ENCODE measurements at regions not wholly inside any gene's neighbourhood (a gene's known extent, or its start where the extent isn't known, plus 50 kb on each side); places are given as distances from the start of the nearest gene placed in this dataset.

DNA sequence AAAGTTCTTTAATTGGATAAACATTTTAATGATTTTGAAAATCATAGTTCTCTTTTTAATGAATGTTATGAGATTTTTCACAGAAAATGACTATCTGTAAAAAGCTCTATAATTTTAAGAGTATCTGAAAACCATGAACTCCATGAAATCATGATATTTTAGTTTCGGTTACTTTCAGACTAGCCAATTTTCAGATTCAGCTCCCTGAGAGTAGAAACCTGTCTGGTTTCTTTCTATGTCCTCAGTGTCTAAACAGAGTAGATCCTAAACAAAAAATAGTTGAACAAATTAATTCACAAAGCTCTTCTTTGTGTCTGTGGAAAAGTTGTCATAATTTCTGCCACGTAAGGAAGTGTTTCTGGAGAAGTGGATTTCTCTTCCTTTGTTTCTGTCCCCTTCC, 1247.7 kb downstream of the NSUN3 start:
- Histone ChIP-seq H3K4me2 (ENCODE audit: insufficient read depth in 1 of 2, low read depth in 2 of 2, low read length in 2 of 2) (no peak overlapping the region), H3K27ac (ENCODE audit: low read depth, low read length) (no peak overlapping the region), H2BK15ac (ENCODE audit: low read length) (no peak overlapping the region), H3K27me3 (replicated peaks in 1 of 4; ENCODE audit: control insufficient read depth in 3 of 4, extremely low read depth in 1 of 4, insufficient read depth in 3 of 4, low read length in 3 of 4) (no peaks in the 10 kb centered on the region), H3K23ac (ENCODE audit: insufficient read length) (no peak overlapping the region), H3K56ac (replicated peaks; ENCODE audit: insufficient read length, low read depth, low read length) (no peak overlapping the region), H3K79me2 (ENCODE audit: control insufficient read depth in 1 of 2, insufficient read depth in 2 of 2, low read length in 2 of 2) (no peaks in the 10 kb centered on the region), H3K18ac (ENCODE audit: extremely low read depth, low read length) (no peak overlapping the region), H4K20me1 (replicated peaks in 1 of 2; ENCODE audit: control insufficient read depth in 1 of 2, insufficient read depth in 2 of 2, low read length in 2 of 2) (no peaks in the 10 kb centered on the region), H3K14ac (ENCODE audit: insufficient read length) (no peak overlapping the region), H2BK12ac (ENCODE audit: low read depth, low read length) (no peak overlapping the region), H2BK20ac (ENCODE audit: low read length) (no peak overlapping the region), H4K8ac (ENCODE audit: extremely low read depth, insufficient read depth, low read length) (no peak overlapping the region), H3K9ac (replicated peaks in 1 of 4; ENCODE audit: extremely low read depth in 1 of 4, low read depth in 3 of 4, low read length in 3 of 4) (no peak overlapping the region), H4K91ac (replicated peaks; ENCODE audit: insufficient read length, low read length) (no peak overlapping the region), H3K36me3 (ENCODE audit: control insufficient read depth in 2 of 4, insufficient read depth in 4 of 4, low read length in 3 of 4) (no peaks in the 10 kb centered on the region), H4K5ac (ENCODE audit: insufficient read length, low read depth, low read length) (no peak overlapping the region), H2AK5ac (ENCODE audit: low read depth, low read length) (no peak overlapping the region), H3K79me1 (ENCODE audit: low read depth, low read length) (no peaks in the 10 kb centered on the region), H3K9me3 (ENCODE audit: insufficient read depth in 2 of 2, low read depth in 1 of 2, low read length in 1 of 2) (peaks cover 0 to 5% of the 10 kb centered on the region in 2 experiments; a peak in 1 of 4 replicates), H3K23me2 (ENCODE audit: low read depth, low read length) (no peaks in the 10 kb centered on the region), H2BK120ac (replicated peaks; ENCODE audit: low read depth, low read length) (no peak overlapping the region), H3K4me1 (replicated peaks in 1 of 4; ENCODE audit: control insufficient read depth in 3 of 4, insufficient read depth in 4 of 4, low read length in 3 of 4) (no peaks in the 10 kb centered on the region), H3K4me3 (ENCODE audit: extremely low read depth in 1 of 4, insufficient read depth in 2 of 4, low read depth in 3 of 4, low read length in 4 of 4) (no peak overlapping the region), H2AFZ (ENCODE audit: low read length) (no peak overlapping the region), H3K4ac (replicated peaks; ENCODE audit: insufficient read length, low read depth, low read length) (no peak overlapping the region), H2BK5ac (ENCODE audit: low read depth, low read length) (no peak overlapping the region)
- no peak for DNase-seq (ENCODE audit: low read depth in 1 of 2, low spot score in 2 of 2)
- CTCF ChIA-PET (ENCODE audit: partially characterized antibody), result no interaction called here
- TF ChIP-seq SRF (IDR thresholded peaks at IDR 0.05; ENCODE audit: low read depth, low read length) (no peak), HDAC6 (IDR thresholded peaks at IDR 0.05; ENCODE audit: low read depth, low read length) (no peak)
- no peak for FAIRE-seq
- POLR2A ChIA-PET (ENCODE audit: partially characterized antibody), result no interaction called here
- 89% methylated on average over 2 of the region's 2 CpGs; no CpG with 5 or more reads in 1 of the 2 experiments for WGBS, 2 experiments (ENCODE audit: extremely low coverage in 1 of 2, insufficient coverage in 1 of 2, insufficient read length in 1 of 2, insufficient replicate concordance in 2 of 2, low coverage in 1 of 2, low lambda C conversion rate in 2 of 2, missing lambda C conversion rate in 1 of 2)

Measured in H1 (cell line).